HepG2 (cell line): ENCODE measurements at regions not wholly inside any gene's neighbourhood (a gene's known extent, or its start where the extent isn't known, plus 50 kb on each side); places are given as distances from the start of the nearest gene placed in this dataset.

Experiments
- ATAC-seq: fragments of 200-7000 bp; cut with Tn5 transposase; 3 replicates; pipeline ENCODE4 v1.9.1; 2020; ENCODE audit warnings: mild to moderate bottlenecking, moderate library complexity
- BruUV-seq: library from RNA; stranded (reverse); fragments of 400-500 nt; replicated peaks from 2 replicates; lab custom pipeline; 2021; lab: Mats Ljungman, UMichigan
- CTCF ChIA-PET: fragments of 300-600 bp; formaldehyde crosslinking; extraction: SDS; loops from one replicate; lab custom pipeline; 2021; ENCODE audit warnings: low total read pairs, inconsistent platforms, low intra/inter-chr PET ratio; lab: Yijun Ruan, JAX
- POLR2A ChIA-PET: fragments of 350-600 bp; sonication (Branson Sonifier 250); formaldehyde crosslinking; loops from one replicate; lab custom pipeline; 2020; ENCODE audit warnings: antibody characterized with exemption, inconsistent platforms; lab: Yijun Ruan, JAX
- DNase-seq: peaks from one replicate; pipeline ENCODE4 v3.0.0-alpha.2; 2015; ENCODE audit warnings: low spot score
- FAIRE-seq: peaks from 3 replicates; lab custom pipeline; 2011; peaks lifted over from hg19 to GRCh38; lab: Jason Lieb, UNC
- H2AFZ ChIP-seq: one replicate; pipeline ENCODE4 v1.6.1; 2011; ENCODE audit warnings: low read length, inconsistent platforms
- H3K27ac ChIP-seq: fragments of 300-600 bp; 3 replicates; pipeline ENCODE4 v1.8.0; 2011; ENCODE audit warnings: mixed run types, mild to moderate bottlenecking, mixed read lengths, low read length, inconsistent platforms; ENCODE audit not compliant: insufficient read depth; ENCODE audit errors: extremely low read length
- H3K27me3 ChIP-seq, 2 experiments: fragments of 200-600 bp in 1 of 2; 2 replicates in 1 of 2; 3 replicates in 1 of 2; pipeline versions ENCODE4 v1.6.0 to v1.8.0; 2011; ENCODE audit warnings: low read length in 2 of 2, mild to moderate bottlenecking in 2 of 2, moderate library complexity in 2 of 2, inconsistent platforms in 1 of 2; ENCODE audit not compliant: insufficient read depth in 2 of 2, control insufficient read depth in 1 of 2
- H3K36me3 ChIP-seq, 2 experiments: fragments of 200-600 bp in 1 of 2; replicated peaks in 1 of 2; 2 replicates in 1 of 2; 3 replicates in 1 of 2; pipeline versions ENCODE4 v1.5.1 to v1.8.0; 2011; ENCODE audit warnings: low read length in 2 of 2, inconsistent platforms in 1 of 2; ENCODE audit not compliant: insufficient read depth in 2 of 2, control insufficient read depth in 1 of 2
- H3K4me1 ChIP-seq: 2 replicates; pipeline ENCODE4 v1.5.1; 2012; ENCODE audit warnings: low read length, inconsistent platforms; ENCODE audit not compliant: insufficient read depth
- H3K4me2 ChIP-seq: 2 replicates; pipeline ENCODE4 v1.6.0; 2011; ENCODE audit warnings: low read depth, low read length, inconsistent platforms
- H3K4me3 ChIP-seq, 3 experiments: fragments of 200-600 bp in 1 of 3; sonication (generic), shearing (Covaris generic) in 1 of 3; replicated peaks in 1 of 3; 2 replicates each; pipeline ENCODE4 v1.5.1; 2011 to 2016; ENCODE audit warnings: low read length in 3 of 3, inconsistent platforms in 2 of 3, low read depth in 2 of 3, mild to moderate bottlenecking in 2 of 3, control low read depth in 1 of 3, mixed read lengths in 1 of 3; ENCODE audit not compliant: insufficient read depth in 1 of 3
- H3K79me2 ChIP-seq: one replicate; pipeline ENCODE4 v1.6.1; 2011; ENCODE audit warnings: low read length, inconsistent platforms; ENCODE audit not compliant: insufficient read depth
- H3K9ac ChIP-seq: 2 replicates; pipeline ENCODE4 v1.6.0; 2011; ENCODE audit warnings: mild to moderate bottlenecking, low read depth, low read length, inconsistent platforms; ENCODE audit not compliant: insufficient read depth
- H3K9me3 ChIP-seq: 2 replicates; pipeline ENCODE4 v1.5.1; 2012; ENCODE audit warnings: mild to moderate bottlenecking, low read length
- H4K20me1 ChIP-seq: 2 replicates; pipeline ENCODE4 v1.6.0; 2011; ENCODE audit warnings: inconsistent platforms, mild to moderate bottlenecking, low read length, moderate library complexity; ENCODE audit not compliant: insufficient read depth
- BHLHE40 ChIP-seq: IDR thresholded peaks from 2 replicates; pipeline ENCODE4 v1.6.1; 2011; ENCODE audit warnings: low read length, improper control_type of control experiment
- CENPT ChIP-seq: sonication (generic); formaldehyde crosslinking; IDR thresholded peaks from 2 replicates; pipeline ENCODE4 v1.8.0; 2022; ENCODE audit warnings: low read depth, mild to moderate bottlenecking, moderate library complexity, missing genetic modification reagents
- ESRRA ChIP-seq: sonication (generic); formaldehyde crosslinking; IDR thresholded peaks from 2 replicates; pipeline ENCODE4 v1.5.1; 2020; ENCODE audit warnings: mild to moderate bottlenecking, low read depth, missing genetic modification reagents
- NAIF1 ChIP-seq: sonication (generic); formaldehyde crosslinking; IDR thresholded peaks from 2 replicates; pipeline ENCODE4 v1.5.0; 2020; ENCODE audit warnings: mild to moderate bottlenecking, missing genetic modification reagents, borderline replicate concordance
- RORA ChIP-seq: sonication (generic); formaldehyde crosslinking; IDR thresholded peaks from 2 replicates; pipeline ENCODE4 v1.5.0; 2020; ENCODE audit warnings: mild to moderate bottlenecking, missing genetic modification reagents, moderate library complexity
- ZBTB7B ChIP-seq: sonication (generic); formaldehyde crosslinking; IDR thresholded peaks from 2 replicates; pipeline ENCODE4 v1.4.0; 2020; ENCODE audit warnings: missing genetic modification reagents
- ZC3H13 ChIP-seq: sonication (generic); formaldehyde crosslinking; IDR thresholded peaks from 2 replicates; pipeline ENCODE4 v1.8.1; 2023; ENCODE audit warnings: mild to moderate bottlenecking, missing genetic modification reagents, moderate library complexity
- ZMAT3 ChIP-seq: sonication (generic); formaldehyde crosslinking; conservative IDR thresholded peaks from 2 replicates; pipeline ENCODE4 v1.7.0; 2021; ENCODE audit warnings: missing genetic modification reagents
- ZNF543 ChIP-seq: sonication (generic); formaldehyde crosslinking; IDR thresholded peaks from 2 replicates; pipeline ENCODE4 v1.4.0; 2020; ENCODE audit warnings: mild to moderate bottlenecking, missing genetic modification reagents
- ZNF782 ChIP-seq: sonication (generic); formaldehyde crosslinking; IDR thresholded peaks from 2 replicates; pipeline ENCODE4 v1.4.0; 2020; ENCODE audit warnings: missing genetic modification reagents, mild to moderate bottlenecking, borderline replicate concordance
- ZNF839 ChIP-seq: sonication (generic); formaldehyde crosslinking; IDR thresholded peaks from 2 replicates; pipeline ENCODE4 v1.4.0; 2020; ENCODE audit warnings: missing genetic modification reagents, mild to moderate bottlenecking, borderline replicate concordance
- WGBS: methylation state at CpG from one replicate; pipeline ENCODE4 v1.1.6; 2017; ENCODE audit warnings: low lambda C conversion rate; 5-methylcytosine and 5-hydroxymethylcytosine counted together
- in situ Hi-C: cut with HindIII; loops from 2 replicates; pipeline ENCODE4 v1.10.0; 2017; ENCODE audit warnings: low pct_unique_long_range_greater_than_20kb; ENCODE audit not compliant: extremely low pct_ligation_motif_present
- intact Hi-C: fragments of 100-400 bp; cut with micrococcal nuclease; formaldehyde crosslinking; loops from one replicate; pipeline ENCODE4 v1.10.0; 2022; ENCODE audit not compliant: unreplicated experiment
- TF ChIP-seq, protein P1 (sequence below): sonication (generic); formaldehyde crosslinking; IDR thresholded peaks from 2 replicates; pipeline ENCODE4 v1.4.0; 2020; ENCODE audit warnings: missing genetic modification reagents
- TF ChIP-seq, protein P2 (sequence below): IDR thresholded peaks from 2 replicates; pipeline ENCODE4 v1.6.1; 2016

DNA sequence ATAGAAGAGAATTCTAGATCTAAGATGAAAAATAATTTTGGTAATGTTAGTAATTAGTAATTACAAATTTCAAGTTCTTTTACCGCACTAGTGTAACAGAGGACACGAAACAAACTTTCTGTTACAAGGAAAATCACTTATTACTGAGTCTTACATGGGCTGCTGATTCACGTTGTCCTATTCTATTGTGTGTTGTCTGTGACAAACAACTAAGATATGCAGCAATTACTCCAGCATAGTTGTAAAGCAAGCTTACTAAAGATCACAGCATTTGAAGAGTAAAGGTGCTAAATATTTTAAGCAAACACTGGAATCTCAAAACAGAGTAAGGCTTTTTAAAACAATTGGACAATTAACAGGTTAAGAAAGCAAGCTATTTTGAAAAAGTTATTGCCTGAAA lies 502.3 kb downstream of the KCNT2 start:
- H3K9me3 ChIP-seq, result peaks cover 26% of the 10 kb centered on the region
- H3K27me3 ChIP-seq, result no peaks in the 10 kb centered on the region
- H3K4me3 ChIP-seq, result no peak overlapping the region
- in situ Hi-C loops, result no loop called here
- BruUV-seq, result no TSS peak
- H2AFZ ChIP-seq, result no peak overlapping the region
- ChIA-PET CTCF (no interaction called here), POLR2A (no interaction called here)
- ATAC-seq, result no peak
- DNase-seq, result no peak
- no peak overlapping the region for H3K27ac ChIP-seq
- TF ChIP-seq ZNF839 (CRISPR knock-in tag), result no peak
- TF ChIP-seq, protein P1, sequence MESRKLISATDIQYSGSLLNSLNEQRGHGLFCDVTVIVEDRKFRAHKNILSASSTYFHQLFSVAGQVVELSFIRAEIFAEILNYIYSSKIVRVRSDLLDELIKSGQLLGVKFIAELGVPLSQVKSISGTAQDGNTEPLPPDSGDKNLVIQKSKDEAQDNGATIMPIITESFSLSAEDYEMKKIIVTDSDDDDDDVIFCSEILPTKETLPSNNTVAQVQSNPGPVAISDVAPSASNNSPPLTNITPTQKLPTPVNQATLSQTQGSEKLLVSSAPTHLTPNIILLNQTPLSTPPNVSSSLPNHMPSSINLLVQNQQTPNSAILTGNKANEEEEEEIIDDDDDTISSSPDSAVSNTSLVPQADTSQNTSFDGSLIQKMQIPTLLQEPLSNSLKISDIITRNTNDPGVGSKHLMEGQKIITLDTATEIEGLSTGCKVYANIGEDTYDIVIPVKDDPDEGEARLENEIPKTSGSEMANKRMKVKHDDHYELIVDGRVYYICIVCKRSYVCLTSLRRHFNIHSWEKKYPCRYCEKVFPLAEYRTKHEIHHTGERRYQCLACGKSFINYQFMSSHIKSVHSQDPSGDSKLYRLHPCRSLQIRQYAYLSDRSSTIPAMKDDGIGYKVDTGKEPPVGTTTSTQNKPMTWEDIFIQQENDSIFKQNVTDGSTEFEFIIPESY (CRISPR knock-in tag), result no peak
- no peak for TF ChIP-seq BHLHE40
- no peak for TF ChIP-seq ZMAT3 (CRISPR knock-in tag)
- TF ChIP-seq NAIF1, result no peak
- TF ChIP-seq ZNF782, result no peak
- TF ChIP-seq CENPT, result no peak
- TF ChIP-seq ZNF543 (CRISPR knock-in tag), result no peak
- no peak for TF ChIP-seq ZBTB7B
- TF ChIP-seq ZC3H13 (CRISPR knock-in tag), result no peak
- TF ChIP-seq RORA (CRISPR knock-in tag), result no peak
- TF ChIP-seq ESRRA, result no peak
- TF ChIP-seq, protein P2, sequence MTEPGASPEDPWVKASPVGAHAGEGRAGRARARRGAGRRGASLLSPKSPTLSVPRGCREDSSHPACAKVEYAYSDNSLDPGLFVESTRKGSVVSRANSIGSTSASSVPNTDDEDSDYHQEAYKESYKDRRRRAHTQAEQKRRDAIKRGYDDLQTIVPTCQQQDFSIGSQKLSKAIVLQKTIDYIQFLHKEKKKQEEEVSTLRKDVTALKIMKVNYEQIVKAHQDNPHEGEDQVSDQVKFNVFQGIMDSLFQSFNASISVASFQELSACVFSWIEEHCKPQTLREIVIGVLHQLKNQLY (CRISPR knock-in tag), result no peak
- intact Hi-C loops, result no loop called here
- H3K79me2 ChIP-seq, result no peaks in the 10 kb centered on the region
- 1% methylated on average over 3 of the region's 3 CpGs for WGBS
- FAIRE-seq, result no peak
- no peaks in the 10 kb centered on the region for H4K20me1 ChIP-seq
- H3K9ac ChIP-seq, result no peak overlapping the region
- no peaks in the 10 kb centered on the region for H3K4me1 ChIP-seq
- no peaks in the 10 kb centered on the region for H3K36me3 ChIP-seq
- H3K4me2 ChIP-seq, result no peak overlapping the region
